ENCODE measurements at regions not wholly inside any gene's neighbourhood (a gene's known extent, or its start where the extent isn't known, plus 50 kb on each side); places are given as distances from the start of the nearest gene placed in this dataset.

GRCh38 chr5:167348980-167349379 is 942.5 kb upstream of the WWC1 start:
- Histone ChIP-seq H3K9me3 (ENCODE audit: control insufficient read depth, low read length) (no peaks in the 10 kb centered on the region), H3K27me3 (ENCODE audit: control insufficient read depth, insufficient read depth, low read length) (no peaks in the 10 kb centered on the region), H3K4me3 (ENCODE audit: low read length) (no peak overlapping the region), H3K9ac (ENCODE audit: low read length) (no peak overlapping the region), H3K36me3 (ENCODE audit: control insufficient read depth, insufficient read depth, low read length) (no peaks in the 10 kb centered on the region), H3K4me1 (ENCODE audit: control insufficient read depth, insufficient read depth, low read length) (no peaks in the 10 kb centered on the region)

- Histone ChIP-seq H3K9me3 (ENCODE audit: control insufficient read depth, low read length) (no peaks in the 10 kb centered on the region), H3K9ac (ENCODE audit: low read length) (no peak overlapping the region), H3K36me3 (ENCODE audit: control insufficient read depth, insufficient read depth, low read length) (no peaks in the 10 kb centered on the region), H3K27me3 (ENCODE audit: control insufficient read depth, insufficient read depth, low read length) (no peaks in the 10 kb centered on the region), H3K4me3 (ENCODE audit: low read length) (no peak overlapping the region), H3K4me1 (ENCODE audit: control insufficient read depth, insufficient read depth, low read length) (no peaks in the 10 kb centered on the region)
Observed at GRCh38 chr5:167351316-167351715, 940.1 kb upstream of the WWC1 start.

GRCh38 chr5:167352801-167353200 is 938.6 kb upstream of the WWC1 start:
- Histone ChIP-seq H3K4me1 (ENCODE audit: control insufficient read depth, insufficient read depth, low read length) (no peaks in the 10 kb centered on the region), H3K9ac (ENCODE audit: low read length) (no peak overlapping the region), H3K9me3 (ENCODE audit: control insufficient read depth, low read length) (no peaks in the 10 kb centered on the region), H3K4me3 (ENCODE audit: low read length) (no peak overlapping the region), H3K36me3 (ENCODE audit: control insufficient read depth, insufficient read depth, low read length) (no peaks in the 10 kb centered on the region), H3K27me3 (ENCODE audit: control insufficient read depth, insufficient read depth, low read length) (no peaks in the 10 kb centered on the region)

GRCh38 chr5:167355346-167355745 is 936.1 kb upstream of the WWC1 start:
- no peaks in the 10 kb centered on the region for H3K9me3 ChIP-seq (ENCODE audit: control insufficient read depth, low read length)
- no peak overlapping the region for H3K9ac ChIP-seq (ENCODE audit: low read length)
- H3K27me3 ChIP-seq (ENCODE audit: control insufficient read depth, insufficient read depth, low read length): no peaks in the 10 kb centered on the region
- no peaks in the 10 kb centered on the region for H3K4me1 ChIP-seq (ENCODE audit: control insufficient read depth, insufficient read depth, low read length)
- no peak overlapping the region for H3K4me3 ChIP-seq (ENCODE audit: low read length)
- H3K36me3 ChIP-seq (ENCODE audit: control insufficient read depth, insufficient read depth, low read length): no peaks in the 10 kb centered on the region

GRCh38 chr5:167356374-167356773 is 935.1 kb upstream of the WWC1 start:
- Histone ChIP-seq H3K36me3 (ENCODE audit: control insufficient read depth, insufficient read depth, low read length) (no peaks in the 10 kb centered on the region), H3K4me1 (ENCODE audit: control insufficient read depth, insufficient read depth, low read length) (no peaks in the 10 kb centered on the region)

GRCh38 chr5:167358868-167359492 is 932.5 kb upstream of the WWC1 start:
- Histone ChIP-seq H3K9ac (ENCODE audit: low read length) (no peak overlapping the region), H3K4me1 (ENCODE audit: control insufficient read depth, insufficient read depth, low read length) (no peaks in the 10 kb centered on the region), H3K27me3 (ENCODE audit: control insufficient read depth, insufficient read depth, low read length) (no peaks in the 10 kb centered on the region), H3K4me3 (ENCODE audit: low read length) (no peak overlapping the region), H3K36me3 (ENCODE audit: control insufficient read depth, insufficient read depth, low read length) (no peaks in the 10 kb centered on the region), H3K9me3 (ENCODE audit: control insufficient read depth, low read length) (no peaks in the 10 kb centered on the region)

More at GRCh38 chr5:167356374-167356773, 935.1 kb upstream of the WWC1 start:
- no peak overlapping the region for H3K4me3 ChIP-seq (ENCODE audit: low read length)
- H3K27me3 ChIP-seq (ENCODE audit: control insufficient read depth, insufficient read depth, low read length): no peaks in the 10 kb centered on the region
- no peaks in the 10 kb centered on the region for H3K9me3 ChIP-seq (ENCODE audit: control insufficient read depth, low read length)
- H3K9ac ChIP-seq (ENCODE audit: low read length): no peak overlapping the region

GRCh38 chr5:167361795-167362194 is 929.6 kb upstream of the WWC1 start:
- Histone ChIP-seq H3K9me3 (ENCODE audit: control insufficient read depth, low read length) (no peaks in the 10 kb centered on the region), H3K4me3 (ENCODE audit: low read length) (no peak overlapping the region), H3K27me3 (ENCODE audit: control insufficient read depth, insufficient read depth, low read length) (no peaks in the 10 kb centered on the region), H3K36me3 (ENCODE audit: control insufficient read depth, insufficient read depth, low read length) (no peaks in the 10 kb centered on the region), H3K9ac (ENCODE audit: low read length) (no peak overlapping the region), H3K4me1 (ENCODE audit: control insufficient read depth, insufficient read depth, low read length) (no peaks in the 10 kb centered on the region)

GRCh38 chr5:167363065-167363464 is 928.4 kb upstream of the WWC1 start:
- Histone ChIP-seq H3K9me3 (ENCODE audit: control insufficient read depth, low read length) (no peaks in the 10 kb centered on the region), H3K36me3 (ENCODE audit: control insufficient read depth, insufficient read depth, low read length) (no peaks in the 10 kb centered on the region), H3K4me3 (ENCODE audit: low read length) (no peak overlapping the region), H3K4me1 (ENCODE audit: control insufficient read depth, insufficient read depth, low read length) (no peaks in the 10 kb centered on the region), H3K9ac (ENCODE audit: low read length) (no peak overlapping the region), H3K27me3 (ENCODE audit: control insufficient read depth, insufficient read depth, low read length) (no peaks in the 10 kb centered on the region)

- Histone ChIP-seq H3K9ac (ENCODE audit: low read length) (no peak overlapping the region), H3K9me3 (ENCODE audit: control insufficient read depth, low read length) (no peaks in the 10 kb centered on the region), H3K27me3 (ENCODE audit: control insufficient read depth, insufficient read depth, low read length) (no peaks in the 10 kb centered on the region), H3K4me1 (ENCODE audit: control insufficient read depth, insufficient read depth, low read length) (no peaks in the 10 kb centered on the region), H3K36me3 (ENCODE audit: control insufficient read depth, insufficient read depth, low read length) (no peaks in the 10 kb centered on the region), H3K4me3 (ENCODE audit: low read length) (no peak overlapping the region)
Observed at GRCh38 chr5:167375125-167375524, 916.3 kb upstream of the WWC1 start.

GRCh38 chr5:167378894-167379723 is 912.3 kb upstream of the WWC1 start:
- Histone ChIP-seq H3K27me3 (ENCODE audit: control insufficient read depth, insufficient read depth, low read length) (no peaks in the 10 kb centered on the region), H3K36me3 (ENCODE audit: control insufficient read depth, insufficient read depth, low read length) (no peaks in the 10 kb centered on the region), H3K4me1 (ENCODE audit: control insufficient read depth, insufficient read depth, low read length) (no peaks in the 10 kb centered on the region), H3K9me3 (ENCODE audit: control insufficient read depth, low read length) (no peaks in the 10 kb centered on the region), H3K9ac (ENCODE audit: low read length) (no peak overlapping the region), H3K4me3 (ENCODE audit: low read length) (no peak overlapping the region)

- Histone ChIP-seq H3K9ac (ENCODE audit: low read length) (no peak overlapping the region), H3K4me1 (ENCODE audit: control insufficient read depth, insufficient read depth, low read length) (no peaks in the 10 kb centered on the region), H3K36me3 (ENCODE audit: control insufficient read depth, insufficient read depth, low read length) (no peaks in the 10 kb centered on the region), H3K27me3 (ENCODE audit: control insufficient read depth, insufficient read depth, low read length) (no peaks in the 10 kb centered on the region), H3K9me3 (ENCODE audit: control insufficient read depth, low read length) (no peaks in the 10 kb centered on the region), H3K4me3 (ENCODE audit: low read length) (no peak overlapping the region)
Observed at GRCh38 chr5:167381457-167381856, 910.0 kb upstream of the WWC1 start.

GRCh38 chr5:167389537-167389936 is 901.9 kb upstream of the WWC1 start:
- Histone ChIP-seq H3K27me3 (ENCODE audit: control insufficient read depth, insufficient read depth, low read length) (no peaks in the 10 kb centered on the region), H3K4me3 (ENCODE audit: low read length) (no peak overlapping the region), H3K9ac (ENCODE audit: low read length) (no peak overlapping the region), H3K9me3 (ENCODE audit: control insufficient read depth, low read length) (no peaks in the 10 kb centered on the region), H3K4me1 (ENCODE audit: control insufficient read depth, insufficient read depth, low read length) (no peaks in the 10 kb centered on the region), H3K36me3 (ENCODE audit: control insufficient read depth, insufficient read depth, low read length) (no peaks in the 10 kb centered on the region)

Measured in mucosa of stomach (tissue), 1 donor.